ENCODE measurements at regions not wholly inside any gene's neighbourhood (a gene's known extent, or its start where the extent isn't known, plus 50 kb on each side); places are given as distances from the start of the nearest gene placed in this dataset.

- no peak overlapping the region for H4K5ac ChIP-seq (ENCODE audit: low read depth, low read length)
- H3K18ac ChIP-seq (ENCODE audit: low read depth, low read length), result no peak overlapping the region
- in situ Hi-C loops (cut with MboI; ENCODE audit: low sequenced_read_pairs) (no loop called here), intact Hi-C loops (cut with micrococcal nuclease) (no loop called here), dilution Hi-C loops (cut with HindIII; ENCODE audit: low sequenced_read_pairs, unreplicated experiment) (no loop called here)
- ATAC-seq (ENCODE audit: low read depth) (no peak), DNase-seq (no peak)
- H4K20me1 ChIP-seq (ENCODE audit: insufficient read depth, low read length), result no peaks in the 10 kb centered on the region
- no peak overlapping the region for H2AK9ac ChIP-seq (replicated peaks; ENCODE audit: low read depth, low read length, poor library complexity)
- no peak overlapping the region for H2BK5ac ChIP-seq (ENCODE audit: low read depth, low read length, poor library complexity, severe bottlenecking)
- H3K4me1 ChIP-seq (ENCODE audit: control insufficient read depth, insufficient read depth, low read length), result no peaks in the 10 kb centered on the region
- no peak overlapping the region for H2BK20ac ChIP-seq (ENCODE audit: low read depth, low read length)
- no peaks in the 10 kb centered on the region for H3K9me3 ChIP-seq (ENCODE audit: control insufficient read depth, insufficient read depth, low read length)
- H3K27me3 ChIP-seq (ENCODE audit: control insufficient read depth, insufficient read depth, low read length), result no peaks in the 10 kb centered on the region
- no peak overlapping the region for H3K4me3 ChIP-seq (ENCODE audit: insufficient read depth, low read depth, low read length)
- H3K14ac ChIP-seq (replicated peaks; ENCODE audit: low read depth, low read length), result no peak overlapping the region
- no peaks in the 10 kb centered on the region for H3K36me3 ChIP-seq (ENCODE audit: control insufficient read depth, insufficient read depth, low read length)
- no peak overlapping the region for H4K8ac ChIP-seq (ENCODE audit: low read depth in 2 of 2, low read length in 2 of 2)
- CTCF ChIA-PET, result no interaction called here
- WGBS, 2 experiments (ENCODE audit: extremely low coverage in 2 of 2, insufficient read length in 1 of 2), result no CpG with 5 or more reads among the region's 7 CpGs
- no peak overlapping the region for H3K56ac ChIP-seq (ENCODE audit: extremely low read depth, insufficient read depth, low read length)
- no peak overlapping the region for H2AK5ac ChIP-seq (ENCODE audit: low read depth, low read length)
- H3K23ac ChIP-seq (ENCODE audit: low read depth, low read length), result no peak overlapping the region
- no peak overlapping the region for H3K4ac ChIP-seq (ENCODE audit: low read depth, low read length)
- TF ChIP-seq CTCF (conservative IDR thresholded peaks at IDR 0.05; ENCODE audit: low read depth, low read length) (no peak), RAD21 (IDR thresholded peaks at IDR 0.05; ENCODE audit: low read length) (no peak), FOS (IDR thresholded peaks at IDR 0.05; ENCODE audit: low read depth, low read length) (no peak), RCOR1 (IDR thresholded peaks at IDR 0.05; ENCODE audit: insufficient replicate concordance, low read length) (no peak), CHD1 (IDR thresholded peaks at IDR 0.05; ENCODE audit: low read depth, low read length) (no peak), BHLHE40 (IDR thresholded peaks at IDR 0.05; ENCODE audit: low read depth, low read length) (no peak), CEBPB (IDR thresholded peaks at IDR 0.05; ENCODE audit: low read depth, low read length) (no peak), RFX5 (IDR thresholded peaks at IDR 0.05; ENCODE audit: low read depth, low read length) (no peak), MAZ (IDR thresholded peaks at IDR 0.05; ENCODE audit: borderline replicate concordance, low read depth, low read length) (no peak), USF2 (IDR thresholded peaks at IDR 0.05; ENCODE audit: low read depth, low read length) (no peak), SMC3 (IDR thresholded peaks at IDR 0.05; ENCODE audit: low read depth, low read length) (no peak), ELK1 (IDR thresholded peaks at IDR 0.05; ENCODE audit: borderline replicate concordance, low read depth, low read length) (no peak), POLR2A (IDR thresholded peaks at IDR 0.05; ENCODE audit: low read depth, low read length) (no peak), MAFK (IDR thresholded peaks at IDR 0.05; ENCODE audit: low read depth, low read length) (no peak), MXI1 (IDR thresholded peaks at IDR 0.05; ENCODE audit: borderline replicate concordance, low read depth, low read length) (no peak), NFE2L2 (IDR thresholded peaks at IDR 0.05; ENCODE audit: low read depth, low read length) (no peak)
- no peak overlapping the region for H2AFZ ChIP-seq (replicated peaks; ENCODE audit: low read length, poor library complexity)
- BruUV-seq (replicated peaks), result no TSS peak
- no peak overlapping the region for H3K27ac ChIP-seq (ENCODE audit: insufficient read depth, low read length)
- H3K9ac ChIP-seq (ENCODE audit: low read depth, low read length), result no peak overlapping the region
- POLR2A ChIA-PET (ENCODE audit: unreplicated experiment), result no interaction called here
- H3K4me2 ChIP-seq (ENCODE audit: low read depth, low read length), result no peak overlapping the region
- H3K79me1 ChIP-seq (ENCODE audit: low read depth in 1 of 2, low read length in 2 of 2), result no peaks in the 10 kb centered on the region
- H3K9me1 ChIP-seq (ENCODE audit: insufficient read depth, low read length), result no peaks in the 10 kb centered on the region
- H2BK15ac ChIP-seq (ENCODE audit: low read depth, low read length), result no peak overlapping the region
- H2BK120ac ChIP-seq (ENCODE audit: low read depth, low read length), result no peak overlapping the region
- H4K91ac ChIP-seq (ENCODE audit: insufficient read depth, low read depth, low read length), result no peak overlapping the region
Measured at GRCh38 chr10:111138544-111138943, 61.7 kb downstream of the ADRA2A start.
